IMR-90 (cell line): ENCODE measurements at regions not wholly inside any gene's neighbourhood (a gene's known extent, or its start where the extent isn't known, plus 50 kb on each side); places are given as distances from the start of the nearest gene placed in this dataset.

ENCODE experiments used
- ATAC-seq: fragments of 200-7000 bp; cut with Tn5 transposase; 2 replicates; pipeline ENCODE4 v1.9.1; 2020; ENCODE audit warnings: low read depth, mild to moderate bottlenecking, moderate library complexity
- BruUV-seq: library from RNA; stranded (reverse); fragments of 400-500 nt; replicated peaks from 2 replicates; lab custom pipeline; 2021; lab: Mats Ljungman, UMichigan
- CTCF ChIA-PET: fragments of 300-600 bp; formaldehyde crosslinking; extraction: SDS; loops from one replicate; lab custom pipeline; 2021; ENCODE audit warnings: antibody characterized with exemption; lab: Yijun Ruan, JAX
- POLR2A ChIA-PET: fragments of 300-600 bp; sonication (Branson Sonifier 250); formaldehyde crosslinking; loops from one replicate; lab custom pipeline; 2022; ENCODE audit warnings: antibody characterized with exemption; ENCODE audit not compliant: unreplicated experiment; lab: Charles Lee
- DNase-seq: peaks from one replicate; pipeline ENCODE4 v3.0.0; 2013
- H2AFZ ChIP-seq: replicated peaks from 2 replicates; pipeline ENCODE3; 2013; ENCODE audit warnings: low read length, mild to moderate bottlenecking; ENCODE audit not compliant: poor library complexity
- H2AK5ac ChIP-seq: 2 replicates; pipeline ENCODE4 v1.6.1; 2013; ENCODE audit warnings: low read depth, low read length, inconsistent platforms
- H2AK9ac ChIP-seq: replicated peaks from 2 replicates; pipeline ENCODE3; 2013; ENCODE audit warnings: mild to moderate bottlenecking, low read depth, low read length, moderate library complexity; ENCODE audit not compliant: poor library complexity
- H2BK120ac ChIP-seq: 2 replicates; pipeline ENCODE4 v1.6.1; 2013; ENCODE audit warnings: low read depth, low read length, inconsistent platforms
- H2BK15ac ChIP-seq: 3 replicates; pipeline ENCODE4 v1.6.1; 2013; ENCODE audit warnings: low read depth, low read length, inconsistent platforms
- H2BK20ac ChIP-seq: 2 replicates; pipeline ENCODE4 v1.6.1; 2013; ENCODE audit warnings: low read depth, mild to moderate bottlenecking, inconsistent platforms, low read length, moderate library complexity
- H2BK5ac ChIP-seq: 2 replicates; pipeline ENCODE4 v1.6.1; 2013; ENCODE audit warnings: mild to moderate bottlenecking, low read depth, low read length, inconsistent platforms; ENCODE audit not compliant: poor library complexity, severe bottlenecking
- H3K14ac ChIP-seq: replicated peaks from 2 replicates; pipeline ENCODE4 v1.6.1; 2013; ENCODE audit warnings: low read depth, low read length, inconsistent platforms
- H3K18ac ChIP-seq: 2 replicates; pipeline ENCODE4 v1.6.1; 2013; ENCODE audit warnings: low read depth, low read length, control low read depth
- H3K23ac ChIP-seq: 2 replicates; pipeline ENCODE4 v1.6.1; 2013; ENCODE audit warnings: low read depth, low read length, inconsistent platforms
- H3K27ac ChIP-seq: 2 replicates; pipeline ENCODE4 v1.5.1; 2013; ENCODE audit warnings: mild to moderate bottlenecking, control low read depth, low read length; ENCODE audit not compliant: insufficient read depth
- H3K27me3 ChIP-seq: 2 replicates; pipeline ENCODE4 v1.6.1; 2013; ENCODE audit warnings: low read length; ENCODE audit not compliant: control insufficient read depth, insufficient read depth
- H3K36me3 ChIP-seq: 2 replicates; pipeline ENCODE4 v1.6.1; 2013; ENCODE audit warnings: low read length, mixed read lengths; ENCODE audit not compliant: control insufficient read depth, insufficient read depth
- H3K4ac ChIP-seq: 2 replicates; pipeline ENCODE4 v1.6.1; 2013; ENCODE audit warnings: low read depth, low read length, inconsistent platforms
- H3K4me1 ChIP-seq: 2 replicates; pipeline ENCODE4 v1.6.1; 2013; ENCODE audit warnings: low read length, mixed read lengths; ENCODE audit not compliant: control insufficient read depth, insufficient read depth
- H3K4me2 ChIP-seq: 2 replicates; pipeline ENCODE4 v1.6.1; 2013; ENCODE audit warnings: low read depth, mild to moderate bottlenecking, control low read depth, low read length, moderate library complexity
- H3K4me3 ChIP-seq: 2 replicates; pipeline ENCODE4 v1.5.1; 2013; ENCODE audit warnings: low read depth, mild to moderate bottlenecking, control low read depth, low read length, moderate library complexity; ENCODE audit not compliant: insufficient read depth
- H3K56ac ChIP-seq: 2 replicates; pipeline ENCODE4 v1.6.1; 2013; ENCODE audit warnings: low read length, inconsistent platforms; ENCODE audit not compliant: insufficient read depth; ENCODE audit errors: extremely low read depth
- H3K79me1 ChIP-seq, 2 experiments: 2 replicates each; pipeline ENCODE4 v1.6.1; 2013; ENCODE audit warnings: low read length in 2 of 2, inconsistent platforms in 1 of 2, low read depth in 1 of 2
- H3K9ac ChIP-seq: 2 replicates; pipeline ENCODE4 v1.6.1; 2013; ENCODE audit warnings: low read depth, low read length, control low read depth
- H3K9me1 ChIP-seq: 2 replicates; pipeline ENCODE4 v1.6.1; 2013; ENCODE audit warnings: low read length, inconsistent platforms; ENCODE audit not compliant: insufficient read depth
- H3K9me3 ChIP-seq: 2 replicates; pipeline ENCODE4 v1.6.1; 2013; ENCODE audit warnings: low read length; ENCODE audit not compliant: control insufficient read depth, insufficient read depth
- H4K20me1 ChIP-seq: 2 replicates; pipeline ENCODE4 v1.6.1; 2013; ENCODE audit warnings: low read length, inconsistent platforms; ENCODE audit not compliant: insufficient read depth
- H4K5ac ChIP-seq: 2 replicates; pipeline ENCODE4 v1.6.1; 2013; ENCODE audit warnings: mild to moderate bottlenecking, low read depth, low read length, control low read depth
- H4K8ac ChIP-seq, 2 experiments: 2 replicates each; pipeline ENCODE4 v1.6.1; 2013; ENCODE audit warnings: low read depth in 2 of 2, low read length in 2 of 2, control low read depth in 1 of 2, inconsistent platforms in 1 of 2
- H4K91ac ChIP-seq: 2 replicates; pipeline ENCODE4 v1.6.1; 2013; ENCODE audit warnings: low read depth, low read length, inconsistent platforms; ENCODE audit not compliant: insufficient read depth
- BHLHE40 ChIP-seq: fragments of 150-350 bp; IDR thresholded peaks from 2 replicates; pipeline ENCODE4 v1.6.1; 2016; ENCODE audit warnings: mild to moderate bottlenecking, low read depth, low read length
- CEBPB ChIP-seq: IDR thresholded peaks from 2 replicates; pipeline ENCODE4 v1.6.1; 2012; ENCODE audit warnings: low read depth, low read length, improper control_type of control experiment
- FOS ChIP-seq: fragments of 150-350 bp; IDR thresholded peaks from 2 replicates; pipeline ENCODE4 v1.6.1; 2016; ENCODE audit warnings: low read depth, low read length
- MAZ ChIP-seq: IDR thresholded peaks from 2 replicates; pipeline ENCODE4 v1.6.1; 2012; ENCODE audit warnings: low read depth, mild to moderate bottlenecking, low read length, improper control_type of control experiment, moderate library complexity, borderline replicate concordance
- POLR2A ChIP-seq: IDR thresholded peaks from 2 replicates; pipeline ENCODE4 v1.6.1; 2012; ENCODE audit warnings: mild to moderate bottlenecking, low read depth, low read length
- RFX5 ChIP-seq: IDR thresholded peaks from 2 replicates; pipeline ENCODE4 v1.8.0; 2012; ENCODE audit warnings: low read depth, mild to moderate bottlenecking, low read length, moderate library complexity
- WGBS, 2 experiments: methylation state at CpG; one replicate each; pipeline versions ENCODE4 v1.1.5 to v1.1.7; 2013; ENCODE audit warnings: missing lambda C conversion rate in 2 of 2; ENCODE audit not compliant: insufficient read length in 1 of 2; ENCODE audit errors: extremely low coverage in 2 of 2; 5-methylcytosine and 5-hydroxymethylcytosine counted together
- dilution Hi-C: fragments of 300-500 bp; cut with HindIII; formaldehyde crosslinking; loops from one replicate; pipeline ENCODE4 v1.14.3; 2018; ENCODE audit warnings: low sequenced_read_pairs; ENCODE audit not compliant: unreplicated experiment
- in situ Hi-C: fragments of 300-500 bp; cut with MboI; formaldehyde crosslinking; loops from 3 replicates; pipeline ENCODE4 v1.14.3; 2019; ENCODE audit warnings: low sequenced_read_pairs, inconsistent platforms, mixed read lengths
- intact Hi-C: fragments of 100-400 bp; cut with micrococcal nuclease; formaldehyde crosslinking; loops from 2 replicates; pipeline ENCODE4 v1.10.0; 2022
- TF ChIP-seq, protein P1 (sequence below): conservative IDR thresholded peaks from 2 replicates; pipeline ENCODE4 v1.5.1; 2012; ENCODE audit warnings: mild to moderate bottlenecking, low read depth, low read length, improper control_type of control experiment
- TF ChIP-seq, protein P2 (sequence below): fragments of 150-350 bp; IDR thresholded peaks from 2 replicates; pipeline ENCODE4 v1.6.1; 2016; ENCODE audit warnings: low read depth, mild to moderate bottlenecking, low read length, moderate library complexity, borderline replicate concordance

DNA sequence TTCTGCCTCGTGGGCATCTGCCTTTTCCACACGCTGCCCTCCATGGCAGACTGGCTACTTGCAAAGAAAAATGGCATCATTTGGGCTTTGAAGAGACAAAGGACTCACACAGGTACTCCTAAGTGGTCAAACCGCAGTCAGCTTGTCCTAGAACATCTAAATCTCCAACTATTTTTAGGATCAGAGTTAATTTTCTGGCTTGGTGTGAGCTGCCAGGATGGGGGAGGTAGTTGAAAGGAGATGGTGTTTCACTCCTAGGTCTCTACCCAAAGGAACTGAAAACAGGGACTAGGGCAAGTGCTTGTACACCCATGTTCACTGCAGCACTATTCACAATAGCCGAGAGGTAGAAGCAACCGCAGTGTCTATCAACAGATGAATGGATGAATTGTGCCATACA, 107.9 kb upstream of the ATL2 start:
- H3K56ac ChIP-seq: no peak overlapping the region
- ChIA-PET POLR2A (no interaction called here), CTCF (no interaction called here)
- no peak overlapping the region for H3K4ac ChIP-seq
- no peak for DNase-seq
- H2BK120ac ChIP-seq: no peak overlapping the region
- H3K9me3 ChIP-seq: peaks cover 12% of the 10 kb centered on the region
- in situ Hi-C loops (no loop called here), dilution Hi-C loops (no loop called here), intact Hi-C loops (no loop called here)
- no peak overlapping the region for H3K18ac ChIP-seq
- H2AFZ ChIP-seq: no peak overlapping the region
- H3K27me3 ChIP-seq: peaks cover 16% of the 10 kb centered on the region
- TF ChIP-seq POLR2A (no peak), MAZ (no peak), BHLHE40 (no peak), FOS (no peak), RFX5 (no peak), CEBPB (no peak)
- TF ChIP-seq, protein P1, sequence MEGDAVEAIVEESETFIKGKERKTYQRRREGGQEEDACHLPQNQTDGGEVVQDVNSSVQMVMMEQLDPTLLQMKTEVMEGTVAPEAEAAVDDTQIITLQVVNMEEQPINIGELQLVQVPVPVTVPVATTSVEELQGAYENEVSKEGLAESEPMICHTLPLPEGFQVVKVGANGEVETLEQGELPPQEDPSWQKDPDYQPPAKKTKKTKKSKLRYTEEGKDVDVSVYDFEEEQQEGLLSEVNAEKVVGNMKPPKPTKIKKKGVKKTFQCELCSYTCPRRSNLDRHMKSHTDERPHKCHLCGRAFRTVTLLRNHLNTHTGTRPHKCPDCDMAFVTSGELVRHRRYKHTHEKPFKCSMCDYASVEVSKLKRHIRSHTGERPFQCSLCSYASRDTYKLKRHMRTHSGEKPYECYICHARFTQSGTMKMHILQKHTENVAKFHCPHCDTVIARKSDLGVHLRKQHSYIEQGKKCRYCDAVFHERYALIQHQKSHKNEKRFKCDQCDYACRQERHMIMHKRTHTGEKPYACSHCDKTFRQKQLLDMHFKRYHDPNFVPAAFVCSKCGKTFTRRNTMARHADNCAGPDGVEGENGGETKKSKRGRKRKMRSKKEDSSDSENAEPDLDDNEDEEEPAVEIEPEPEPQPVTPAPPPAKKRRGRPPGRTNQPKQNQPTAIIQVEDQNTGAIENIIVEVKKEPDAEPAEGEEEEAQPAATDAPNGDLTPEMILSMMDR: no peak
- TF ChIP-seq, protein P2, sequence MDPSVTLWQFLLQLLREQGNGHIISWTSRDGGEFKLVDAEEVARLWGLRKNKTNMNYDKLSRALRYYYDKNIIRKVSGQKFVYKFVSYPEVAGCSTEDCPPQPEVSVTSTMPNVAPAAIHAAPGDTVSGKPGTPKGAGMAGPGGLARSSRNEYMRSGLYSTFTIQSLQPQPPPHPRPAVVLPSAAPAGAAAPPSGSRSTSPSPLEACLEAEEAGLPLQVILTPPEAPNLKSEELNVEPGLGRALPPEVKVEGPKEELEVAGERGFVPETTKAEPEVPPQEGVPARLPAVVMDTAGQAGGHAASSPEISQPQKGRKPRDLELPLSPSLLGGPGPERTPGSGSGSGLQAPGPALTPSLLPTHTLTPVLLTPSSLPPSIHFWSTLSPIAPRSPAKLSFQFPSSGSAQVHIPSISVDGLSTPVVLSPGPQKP: no peak
- no peak for ATAC-seq
- no peak overlapping the region for H3K9ac ChIP-seq
- H4K8ac ChIP-seq: no peak overlapping the region
- no peak overlapping the region for H3K4me3 ChIP-seq
- H2BK5ac ChIP-seq: no peak overlapping the region
- no peak overlapping the region for H3K4me2 ChIP-seq
- WGBS, 2 experiments: no CpG with 5 or more reads among the region's 5 CpGs
- H3K14ac ChIP-seq: no peak overlapping the region
- H2BK15ac ChIP-seq: no peak overlapping the region
- no peak overlapping the region for H2BK20ac ChIP-seq
- no peaks in the 10 kb centered on the region for H3K9me1 ChIP-seq
- no TSS peak for BruUV-seq
- H3K23ac ChIP-seq: no peak overlapping the region
- H3K79me1 ChIP-seq: no peaks in the 10 kb centered on the region
- H2AK9ac ChIP-seq: no peak overlapping the region
- H3K36me3 ChIP-seq: no peaks in the 10 kb centered on the region
- H3K27ac ChIP-seq: no peak overlapping the region
- H4K91ac ChIP-seq: no peak overlapping the region
- no peak overlapping the region for H2AK5ac ChIP-seq
- no peaks in the 10 kb centered on the region for H4K20me1 ChIP-seq
- H4K5ac ChIP-seq: no peak overlapping the region
- no peaks in the 10 kb centered on the region for H3K4me1 ChIP-seq
